ENCODE measurements at regions not wholly inside any gene's neighbourhood (a gene's known extent, or its start where the extent isn't known, plus 50 kb on each side); places are given as distances from the start of the nearest gene placed in this dataset.
A peak's percentile ranks its signal among the peaks of the same experiment; 100 is the strongest.

GRCh38 chr2:194443926-194444325 is 1213.1 kb upstream of the SLC39A10 start:
- no peak for TF ChIP-seq CTCF (IDR thresholded peaks at IDR 0.05; ENCODE audit: poor library complexity, severe bottlenecking)
- Histone ChIP-seq H3K27ac (ENCODE audit: poor library complexity, severe bottlenecking) (no peak overlapping the region), H3K36me3 (ENCODE audit: low read depth) (no peaks in the 10 kb centered on the region), H3K4me3 (ENCODE audit: severe bottlenecking) (no peak overlapping the region), H3K27me3 (ENCODE audit: insufficient read depth, poor library complexity, severe bottlenecking) (no peaks in the 10 kb centered on the region), H3K9me3 (ENCODE audit: severe bottlenecking) (no peaks in the 10 kb centered on the region), H3K4me1 (ENCODE audit: insufficient read depth, poor library complexity, severe bottlenecking) (peaks cover 11% of the 10 kb centered on the region)
- DNase-seq (ENCODE audit: low spot score) (no peak), ATAC-seq (ENCODE audit: low read depth) (peak; percentile 64)

- Histone ChIP-seq H3K27me3 (ENCODE audit: insufficient read depth, poor library complexity, severe bottlenecking) (no peaks in the 10 kb centered on the region), H3K9me3 (ENCODE audit: severe bottlenecking) (no peaks in the 10 kb centered on the region), H3K4me1 (ENCODE audit: insufficient read depth, poor library complexity, severe bottlenecking) (no peaks in the 10 kb centered on the region), H3K27ac (ENCODE audit: poor library complexity, severe bottlenecking) (no peak overlapping the region), H3K4me3 (ENCODE audit: severe bottlenecking) (no peak overlapping the region), H3K36me3 (ENCODE audit: low read depth) (no peaks in the 10 kb centered on the region)
- DNase-seq (ENCODE audit: low spot score) (no peak), ATAC-seq (ENCODE audit: low read depth) (no peak)
- TF ChIP-seq CTCF (IDR thresholded peaks at IDR 0.05; ENCODE audit: poor library complexity, severe bottlenecking), result no peak
Measured at GRCh38 chr2:194424683-194425209, 1232.3 kb upstream of the SLC39A10 start.

- no peak overlapping the region for H3K4me3 ChIP-seq (ENCODE audit: severe bottlenecking)
- ATAC-seq (ENCODE audit: low read depth) (no peak), DNase-seq (ENCODE audit: low spot score) (no peak)
- no peaks in the 10 kb centered on the region for H3K27me3 ChIP-seq (ENCODE audit: insufficient read depth, poor library complexity, severe bottlenecking)
- H3K4me1 ChIP-seq (ENCODE audit: insufficient read depth, poor library complexity, severe bottlenecking), result no peaks in the 10 kb centered on the region
- no peak overlapping the region for H3K27ac ChIP-seq (ENCODE audit: poor library complexity, severe bottlenecking)
- H3K36me3 ChIP-seq (ENCODE audit: low read depth), result no peaks in the 10 kb centered on the region
- no peak for TF ChIP-seq CTCF (IDR thresholded peaks at IDR 0.05; ENCODE audit: poor library complexity, severe bottlenecking)
- no peaks in the 10 kb centered on the region for H3K9me3 ChIP-seq (ENCODE audit: severe bottlenecking)
Measured at GRCh38 chr2:194411221-194411620, 1245.8 kb upstream of the SLC39A10 start.

GRCh38 chr2:194395818-194396217 is 1261.2 kb upstream of the SLC39A10 start:
- no peak for TF ChIP-seq CTCF (IDR thresholded peaks at IDR 0.05; ENCODE audit: poor library complexity, severe bottlenecking)
- no peak overlapping the region for H3K27ac ChIP-seq (ENCODE audit: poor library complexity, severe bottlenecking)
- H3K4me3 ChIP-seq (ENCODE audit: severe bottlenecking), result no peak overlapping the region
- ATAC-seq (ENCODE audit: low read depth) (no peak), DNase-seq (ENCODE audit: low spot score) (no peak)
- H3K4me1 ChIP-seq (ENCODE audit: insufficient read depth, poor library complexity, severe bottlenecking), result no peaks in the 10 kb centered on the region
- no peaks in the 10 kb centered on the region for H3K27me3 ChIP-seq (ENCODE audit: insufficient read depth, poor library complexity, severe bottlenecking)
- H3K36me3 ChIP-seq (ENCODE audit: low read depth), result no peaks in the 10 kb centered on the region
- no peaks in the 10 kb centered on the region for H3K9me3 ChIP-seq (ENCODE audit: severe bottlenecking)

GRCh38 chr2:194385376-194385775 is 1271.7 kb upstream of the SLC39A10 start:
- Histone ChIP-seq H3K36me3 (ENCODE audit: low read depth) (no peaks in the 10 kb centered on the region), H3K27me3 (ENCODE audit: insufficient read depth, poor library complexity, severe bottlenecking) (no peaks in the 10 kb centered on the region), H3K9me3 (ENCODE audit: severe bottlenecking) (peaks cover 6% of the 10 kb centered on the region), H3K4me3 (ENCODE audit: severe bottlenecking) (no peak overlapping the region), H3K4me1 (ENCODE audit: insufficient read depth, poor library complexity, severe bottlenecking) (no peaks in the 10 kb centered on the region), H3K27ac (ENCODE audit: poor library complexity, severe bottlenecking) (no peak overlapping the region)
- no peak for ATAC-seq (ENCODE audit: low read depth)
- DNase-seq (ENCODE audit: low spot score), result no peak
- no peak for TF ChIP-seq CTCF (IDR thresholded peaks at IDR 0.05; ENCODE audit: poor library complexity, severe bottlenecking)
